SK-N-SH (cell line): ENCODE measurements at regions not wholly inside any gene's neighbourhood (a gene's known extent, or its start where the extent isn't known, plus 50 kb on each side); places are given as distances from the start of the nearest gene placed in this dataset.
A peak's percentile ranks its signal among the peaks of the same experiment; 100 is the strongest.

Experiments used
- CTCF ChIA-PET: fragments of 300-600, 350-600 bp; formaldehyde crosslinking; extraction: SDS; loops from one replicate; lab custom pipeline; 2021; lab: Yijun Ruan, JAX
- POLR2A ChIA-PET: fragments of 350-600 bp; sonication (Branson Sonifier 250); formaldehyde crosslinking; extraction: SDS; loops from one replicate; lab custom pipeline; 2020; ENCODE audit warnings: antibody characterized with exemption, inconsistent platforms; lab: Yijun Ruan, JAX
- DNase-seq: peaks from one replicate; pipeline ENCODE4 v3.0.0; 2012
- H2AFZ ChIP-seq: fragments of 200-600 bp; sonication (generic); 2 replicates; pipeline ENCODE4 v1.8.1; 2016; ENCODE audit warnings: antibody characterized with exemption, mild to moderate bottlenecking, low read depth
- H3F3A ChIP-seq: fragments of 200-600 bp; sonication (generic); replicated peaks from 2 replicates; pipeline ENCODE3; 2016; ENCODE audit warnings: antibody characterized with exemption, mild to moderate bottlenecking; ENCODE audit not compliant: insufficient read depth
- H3K27ac ChIP-seq, 2 experiments: fragments of 200-500 bp in 1 of 2; fragments of 200-600 bp in 1 of 2; sonication (Bioruptor generic) in 1 of 2; sonication (generic), shearing (Covaris generic) in 1 of 2; 2 replicates each; pipeline versions ENCODE4 v1.5.1 to v1.6.1; 2014 to 2016; ENCODE audit warnings: low read depth in 2 of 2, inconsistent platforms in 1 of 2, low read length in 1 of 2, mild to moderate bottlenecking in 1 of 2, mixed read lengths in 1 of 2
- H3K27me3 ChIP-seq: fragments of 200-600 bp; sonication (generic), shearing (Covaris generic); 2 replicates; pipeline ENCODE4 v1.6.1; 2016; ENCODE audit warnings: mixed run types; ENCODE audit not compliant: insufficient read depth
- H3K36me3 ChIP-seq, 2 experiments: fragments of 200-500 bp in 1 of 2; fragments of 200-600 bp in 1 of 2; sonication (Bioruptor generic) in 1 of 2; sonication (generic) in 1 of 2; replicated peaks in 1 of 2; 2 replicates each; pipeline versions ENCODE3 to v1.5.1; 2014 to 2016; ENCODE audit warnings: low read length in 1 of 2, mild to moderate bottlenecking in 1 of 2; ENCODE audit not compliant: insufficient read depth in 2 of 2, control insufficient read depth in 1 of 2
- H3K4me1 ChIP-seq, 2 experiments: fragments of 200-500 bp in 1 of 2; fragments of 200-600 bp in 1 of 2; sonication (Bioruptor generic) in 1 of 2; sonication (generic), shearing (Covaris generic) in 1 of 2; 2 replicates each; pipeline versions ENCODE4 v1.5.1 to v1.6.1; 2014 to 2016; ENCODE audit warnings: low read depth in 1 of 2, low read length in 1 of 2, mixed run types in 1 of 2; ENCODE audit not compliant: insufficient read depth in 2 of 2, control insufficient read depth in 1 of 2
- H3K4me2 ChIP-seq: fragments of 200-600 bp; sonication (generic), shearing (Covaris generic); 2 replicates; pipeline ENCODE4 v1.6.1; 2017; ENCODE audit warnings: mixed run types
- H3K4me3 ChIP-seq, 2 experiments: fragments of 200-500 bp in 1 of 2; fragments of 200-600 bp in 1 of 2; sonication (Bioruptor generic) in 1 of 2; sonication (generic), shearing (Covaris generic) in 1 of 2; 2 replicates each; pipeline versions ENCODE4 v1.5.1 to v1.8.1; 2014 to 2016; ENCODE audit warnings: low read depth in 2 of 2, inconsistent platforms in 1 of 2, low read length in 1 of 2, mild to moderate bottlenecking in 1 of 2, mixed read lengths in 1 of 2, moderate library complexity in 1 of 2
- H3K79me2 ChIP-seq: fragments of 200-600 bp; sonication (generic); 2 replicates; pipeline ENCODE4 v1.8.1; 2017; ENCODE audit warnings: mild to moderate bottlenecking; ENCODE audit not compliant: insufficient read depth
- H3K9ac ChIP-seq: fragments of 200-600 bp; sonication (generic); 2 replicates; pipeline ENCODE4 v1.6.1; 2017; ENCODE audit warnings: mixed run types
- H3K9me2 ChIP-seq: fragments of 200-600 bp; sonication (generic); 2 replicates; pipeline ENCODE4 v1.6.1; 2017; ENCODE audit warnings: mixed run types
- H3K9me3 ChIP-seq: fragments of 200-600 bp; sonication (generic); 2 replicates; pipeline ENCODE4 v1.6.1; 2017; ENCODE audit warnings: mixed run types, mild to moderate bottlenecking, moderate library complexity
- H4K20me1 ChIP-seq: fragments of 200-600 bp; sonication (generic); 2 replicates; pipeline ENCODE4 v1.6.1; 2017; ENCODE audit warnings: mild to moderate bottlenecking, mixed run types; ENCODE audit not compliant: insufficient read depth
- EP300 ChIP-seq, 2 experiments: IDR thresholded peaks; 2 replicates each; pipeline versions ENCODE4 v1.4.0 to v1.6.1; 2012; ENCODE audit warnings: borderline replicate concordance in 1 of 2, low read depth in 1 of 2, low read length in 1 of 2
- FOXJ3 ChIP-seq: sonication (generic); formaldehyde crosslinking; IDR thresholded peaks from 2 replicates; pipeline ENCODE4 v1.5.1; 2020; ENCODE audit warnings: mild to moderate bottlenecking, missing genetic modification reagents
- GABPA ChIP-seq: IDR thresholded peaks from 2 replicates; pipeline ENCODE4 v1.4.0; 2012; ENCODE audit warnings: low read depth, mild to moderate bottlenecking
- IRF3 ChIP-seq: fragments of 150-350 bp; IDR thresholded peaks from 2 replicates; pipeline ENCODE4 v1.6.1; 2016; ENCODE audit warnings: mild to moderate bottlenecking, low read depth, low read length
- JUND ChIP-seq: IDR thresholded peaks from 2 replicates; pipeline ENCODE4 v1.4.0; 2012
- MXI1 ChIP-seq: IDR thresholded peaks from 2 replicates; pipeline ENCODE4 v1.6.1; 2012; ENCODE audit warnings: mild to moderate bottlenecking, low read depth, low read length, improper control_type of control experiment
- NFIC ChIP-seq: IDR thresholded peaks from 2 replicates; pipeline ENCODE4 v1.4.0; 2012; ENCODE audit warnings: borderline replicate concordance
- RCOR1 ChIP-seq: fragments of 150-350 bp; IDR thresholded peaks from 2 replicates; pipeline ENCODE4 v1.6.1; 2017; ENCODE audit warnings: antibody characterized with exemption, low read length
- RFX5 ChIP-seq: IDR thresholded peaks from 2 replicates; pipeline ENCODE4 v1.6.1; 2012; ENCODE audit warnings: mild to moderate bottlenecking, improper control_type of control experiment, low read length
- SIN3A ChIP-seq: IDR thresholded peaks from 2 replicates; pipeline ENCODE4 v1.6.1; 2012; ENCODE audit warnings: low read depth, mild to moderate bottlenecking, low read length, moderate library complexity, borderline replicate concordance
- SMC3 ChIP-seq: IDR thresholded peaks from 2 replicates; pipeline ENCODE4 v1.6.1; 2012; ENCODE audit warnings: low read depth, low read length, improper control_type of control experiment
- YY1 ChIP-seq: IDR thresholded peaks from 2 replicates; pipeline ENCODE4 v1.4.0; 2012; ENCODE audit warnings: low read depth, mild to moderate bottlenecking
- ZBTB33 ChIP-seq: IDR thresholded peaks from 2 replicates; pipeline ENCODE4 v1.4.0; 2012; ENCODE audit warnings: low read depth, borderline replicate concordance
- WGBS: methylation state at CpG from one replicate; pipeline ENCODE4 v1.1.6; 2017; ENCODE audit warnings: low lambda C conversion rate; 5-methylcytosine and 5-hydroxymethylcytosine counted together
- TF ChIP-seq, protein P1 (sequence below): IDR thresholded peaks from 2 replicates; pipeline ENCODE4; 2012
- TF ChIP-seq, protein P2 (sequence below): IDR thresholded peaks from 2 replicates; pipeline ENCODE4 v1.6.1; 2012; ENCODE audit warnings: mild to moderate bottlenecking, low read depth, low read length, moderate library complexity

- Histone ChIP-seq H3K27ac (no peak overlapping the region), H3K9ac (no peak overlapping the region), H3K27me3 (no peaks in the 10 kb centered on the region), H3F3A (no peaks in the 10 kb centered on the region), H4K20me1 (no peaks in the 10 kb centered on the region), H3K4me1 (no peaks in the 10 kb centered on the region), H3K4me2 (no peak overlapping the region), H3K79me2 (no peaks in the 10 kb centered on the region), H3K9me2 (no peaks in the 10 kb centered on the region), H2AFZ (peak overlapping the region; percentile 85; the same call in 1 of the 2 replicates), H3K36me3 (peaks cover 0 to 4% of the 10 kb centered on the region in 2 experiments), H3K4me3 (no peak overlapping the region), H3K9me3 (no peaks in the 10 kb centered on the region)
- 61% methylated on average over 2 of the region's 2 CpGs for WGBS
- ChIA-PET POLR2A (no interaction called here), CTCF (no interaction called here)
- DNase-seq: no peak
- TF ChIP-seq SMC3 (no peak), SIN3A (no peak), IRF3 (no peak), RCOR1 (no peak), FOXJ3 (no peak), EP300 (IDR thresholded peaks at IDR 0.05; ENCODE audit: borderline replicate concordance in 1 of 2, low read depth in 1 of 2, low read length in 1 of 2) (no peak), NFIC (no peak), ZBTB33 (no peak), YY1 (no peak), GABPA (no peak), RFX5 (no peak), JUND (no peak), MXI1 (no peak)
- TF ChIP-seq, protein P1, sequence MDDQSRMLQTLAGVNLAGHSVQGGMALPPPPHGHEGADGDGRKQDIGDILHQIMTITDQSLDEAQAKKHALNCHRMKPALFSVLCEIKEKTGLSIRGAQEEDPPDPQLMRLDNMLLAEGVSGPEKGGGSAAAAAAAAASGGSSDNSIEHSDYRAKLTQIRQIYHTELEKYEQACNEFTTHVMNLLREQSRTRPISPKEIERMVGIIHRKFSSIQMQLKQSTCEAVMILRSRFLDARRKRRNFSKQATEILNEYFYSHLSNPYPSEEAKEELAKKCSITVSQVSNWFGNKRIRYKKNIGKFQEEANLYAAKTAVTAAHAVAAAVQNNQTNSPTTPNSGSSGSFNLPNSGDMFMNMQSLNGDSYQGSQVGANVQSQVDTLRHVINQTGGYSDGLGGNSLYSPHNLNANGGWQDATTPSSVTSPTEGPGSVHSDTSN: no peak
- TF ChIP-seq, protein P2, sequence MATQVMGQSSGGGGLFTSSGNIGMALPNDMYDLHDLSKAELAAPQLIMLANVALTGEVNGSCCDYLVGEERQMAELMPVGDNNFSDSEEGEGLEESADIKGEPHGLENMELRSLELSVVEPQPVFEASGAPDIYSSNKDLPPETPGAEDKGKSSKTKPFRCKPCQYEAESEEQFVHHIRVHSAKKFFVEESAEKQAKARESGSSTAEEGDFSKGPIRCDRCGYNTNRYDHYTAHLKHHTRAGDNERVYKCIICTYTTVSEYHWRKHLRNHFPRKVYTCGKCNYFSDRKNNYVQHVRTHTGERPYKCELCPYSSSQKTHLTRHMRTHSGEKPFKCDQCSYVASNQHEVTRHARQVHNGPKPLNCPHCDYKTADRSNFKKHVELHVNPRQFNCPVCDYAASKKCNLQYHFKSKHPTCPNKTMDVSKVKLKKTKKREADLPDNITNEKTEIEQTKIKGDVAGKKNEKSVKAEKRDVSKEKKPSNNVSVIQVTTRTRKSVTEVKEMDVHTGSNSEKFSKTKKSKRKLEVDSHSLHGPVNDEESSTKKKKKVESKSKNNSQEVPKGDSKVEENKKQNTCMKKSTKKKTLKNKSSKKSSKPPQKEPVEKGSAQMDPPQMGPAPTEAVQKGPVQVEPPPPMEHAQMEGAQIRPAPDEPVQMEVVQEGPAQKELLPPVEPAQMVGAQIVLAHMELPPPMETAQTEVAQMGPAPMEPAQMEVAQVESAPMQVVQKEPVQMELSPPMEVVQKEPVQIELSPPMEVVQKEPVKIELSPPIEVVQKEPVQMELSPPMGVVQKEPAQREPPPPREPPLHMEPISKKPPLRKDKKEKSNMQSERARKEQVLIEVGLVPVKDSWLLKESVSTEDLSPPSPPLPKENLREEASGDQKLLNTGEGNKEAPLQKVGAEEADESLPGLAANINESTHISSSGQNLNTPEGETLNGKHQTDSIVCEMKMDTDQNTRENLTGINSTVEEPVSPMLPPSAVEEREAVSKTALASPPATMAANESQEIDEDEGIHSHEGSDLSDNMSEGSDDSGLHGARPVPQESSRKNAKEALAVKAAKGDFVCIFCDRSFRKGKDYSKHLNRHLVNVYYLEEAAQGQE: no peak
These were observed 1320.1 kb upstream of the GJE1 start for GRCh38 chr6:140812636-140813035.
